ENCODE measurements at regions not wholly inside any gene's neighbourhood (a gene's known extent, or its start where the extent isn't known, plus 50 kb on each side); places are given as distances from the start of the nearest gene placed in this dataset.

DNA sequence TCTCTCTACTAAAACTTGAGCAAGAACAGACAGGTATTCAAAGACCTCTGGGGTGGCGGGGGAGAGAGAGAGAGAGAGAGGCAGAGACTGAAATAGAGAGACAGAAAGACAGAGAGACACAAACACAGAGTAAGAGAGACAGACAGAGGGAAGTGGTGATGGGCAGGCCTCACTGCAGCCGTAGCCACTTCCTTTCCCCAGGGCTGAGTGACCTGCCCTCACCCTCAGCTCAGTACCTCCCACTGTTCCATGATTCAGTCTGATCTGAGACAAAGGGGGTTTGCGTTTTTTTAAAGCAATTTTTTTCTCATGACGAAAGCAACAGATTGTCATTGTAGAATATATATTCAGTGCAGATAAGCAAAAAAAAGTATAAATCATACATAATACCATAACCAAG, 607.9 kb upstream of the B3GAT1 start (continued):
- TF ChIP-seq, protein P1, sequence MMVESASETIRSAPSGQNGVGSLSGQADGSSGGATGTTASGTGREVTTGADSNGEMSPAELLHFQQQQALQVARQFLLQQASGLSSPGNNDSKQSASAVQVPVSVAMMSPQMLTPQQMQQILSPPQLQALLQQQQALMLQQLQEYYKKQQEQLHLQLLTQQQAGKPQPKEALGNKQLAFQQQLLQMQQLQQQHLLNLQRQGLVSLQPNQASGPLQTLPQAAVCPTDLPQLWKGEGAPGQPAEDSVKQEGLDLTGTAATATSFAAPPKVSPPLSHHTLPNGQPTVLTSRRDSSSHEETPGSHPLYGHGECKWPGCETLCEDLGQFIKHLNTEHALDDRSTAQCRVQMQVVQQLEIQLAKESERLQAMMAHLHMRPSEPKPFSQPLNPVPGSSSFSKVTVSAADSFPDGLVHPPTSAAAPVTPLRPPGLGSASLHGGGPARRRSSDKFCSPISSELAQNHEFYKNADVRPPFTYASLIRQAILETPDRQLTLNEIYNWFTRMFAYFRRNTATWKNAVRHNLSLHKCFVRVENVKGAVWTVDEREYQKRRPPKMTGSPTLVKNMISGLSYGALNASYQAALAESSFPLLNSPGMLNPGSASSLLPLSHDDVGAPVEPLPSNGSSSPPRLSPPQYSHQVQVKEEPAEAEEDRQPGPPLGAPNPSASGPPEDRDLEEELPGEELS (CRISPR knock-in tag; IDR thresholded peaks at IDR 0.05): no peak
- TF ChIP-seq SOX15 (CRISPR knock-in tag; IDR thresholded peaks at IDR 0.05) (no peak), GRHL2 (CRISPR knock-in tag; IDR thresholded peaks at IDR 0.05; ENCODE audit: insufficient replicate concordance, severe bottlenecking) (no peak), OVOL2 (CRISPR knock-in tag; IDR thresholded peaks at IDR 0.05; ENCODE audit: borderline replicate concordance) (no peak), ZNF416 (CRISPR knock-in tag; IDR thresholded peaks at IDR 0.05) (no peak), ZNF219 (CRISPR knock-in tag; IDR thresholded peaks at IDR 0.05; ENCODE audit: borderline replicate concordance) (no peak), ZNF396 (CRISPR knock-in tag; IDR thresholded peaks at IDR 0.05; ENCODE audit: borderline replicate concordance) (no peak), CREB1 (CRISPR knock-in tag; IDR thresholded peaks at IDR 0.05) (no peak)
- TF ChIP-seq, protein P2, sequence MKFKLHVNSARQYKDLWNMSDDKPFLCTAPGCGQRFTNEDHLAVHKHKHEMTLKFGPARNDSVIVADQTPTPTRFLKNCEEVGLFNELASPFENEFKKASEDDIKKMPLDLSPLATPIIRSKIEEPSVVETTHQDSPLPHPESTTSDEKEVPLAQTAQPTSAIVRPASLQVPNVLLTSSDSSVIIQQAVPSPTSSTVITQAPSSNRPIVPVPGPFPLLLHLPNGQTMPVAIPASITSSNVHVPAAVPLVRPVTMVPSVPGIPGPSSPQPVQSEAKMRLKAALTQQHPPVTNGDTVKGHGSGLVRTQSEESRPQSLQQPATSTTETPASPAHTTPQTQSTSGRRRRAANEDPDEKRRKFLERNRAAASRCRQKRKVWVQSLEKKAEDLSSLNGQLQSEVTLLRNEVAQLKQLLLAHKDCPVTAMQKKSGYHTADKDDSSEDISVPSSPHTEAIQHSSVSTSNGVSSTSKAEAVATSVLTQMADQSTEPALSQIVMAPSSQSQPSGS (CRISPR knock-in tag; IDR thresholded peaks at IDR 0.05; ENCODE audit: borderline replicate concordance, low read depth): no peak
- TF ChIP-seq, protein P3, sequence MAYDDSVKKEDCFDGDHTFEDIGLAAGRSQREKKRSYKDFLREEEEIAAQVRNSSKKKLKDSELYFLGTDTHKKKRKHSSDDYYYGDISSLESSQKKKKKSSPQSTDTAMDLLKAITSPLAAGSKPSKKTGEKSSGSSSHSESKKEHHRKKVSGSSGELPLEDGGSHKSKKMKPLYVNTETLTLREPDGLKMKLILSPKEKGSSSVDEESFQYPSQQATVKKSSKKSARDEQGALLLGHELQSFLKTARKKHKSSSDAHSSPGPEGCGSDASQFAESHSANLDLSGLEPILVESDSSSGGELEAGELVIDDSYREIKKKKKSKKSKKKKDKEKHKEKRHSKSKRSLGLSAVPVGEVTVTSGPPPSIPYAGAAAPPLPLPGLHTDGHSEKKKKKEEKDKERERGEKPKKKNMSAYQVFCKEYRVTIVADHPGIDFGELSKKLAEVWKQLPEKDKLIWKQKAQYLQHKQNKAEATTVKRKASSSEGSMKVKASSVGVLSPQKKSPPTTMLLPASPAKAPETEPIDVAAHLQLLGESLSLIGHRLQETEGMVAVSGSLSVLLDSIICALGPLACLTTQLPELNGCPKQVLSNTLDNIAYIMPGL (CRISPR knock-in tag; IDR thresholded peaks at IDR 0.05): no peak
- TF ChIP-seq, protein P4, sequence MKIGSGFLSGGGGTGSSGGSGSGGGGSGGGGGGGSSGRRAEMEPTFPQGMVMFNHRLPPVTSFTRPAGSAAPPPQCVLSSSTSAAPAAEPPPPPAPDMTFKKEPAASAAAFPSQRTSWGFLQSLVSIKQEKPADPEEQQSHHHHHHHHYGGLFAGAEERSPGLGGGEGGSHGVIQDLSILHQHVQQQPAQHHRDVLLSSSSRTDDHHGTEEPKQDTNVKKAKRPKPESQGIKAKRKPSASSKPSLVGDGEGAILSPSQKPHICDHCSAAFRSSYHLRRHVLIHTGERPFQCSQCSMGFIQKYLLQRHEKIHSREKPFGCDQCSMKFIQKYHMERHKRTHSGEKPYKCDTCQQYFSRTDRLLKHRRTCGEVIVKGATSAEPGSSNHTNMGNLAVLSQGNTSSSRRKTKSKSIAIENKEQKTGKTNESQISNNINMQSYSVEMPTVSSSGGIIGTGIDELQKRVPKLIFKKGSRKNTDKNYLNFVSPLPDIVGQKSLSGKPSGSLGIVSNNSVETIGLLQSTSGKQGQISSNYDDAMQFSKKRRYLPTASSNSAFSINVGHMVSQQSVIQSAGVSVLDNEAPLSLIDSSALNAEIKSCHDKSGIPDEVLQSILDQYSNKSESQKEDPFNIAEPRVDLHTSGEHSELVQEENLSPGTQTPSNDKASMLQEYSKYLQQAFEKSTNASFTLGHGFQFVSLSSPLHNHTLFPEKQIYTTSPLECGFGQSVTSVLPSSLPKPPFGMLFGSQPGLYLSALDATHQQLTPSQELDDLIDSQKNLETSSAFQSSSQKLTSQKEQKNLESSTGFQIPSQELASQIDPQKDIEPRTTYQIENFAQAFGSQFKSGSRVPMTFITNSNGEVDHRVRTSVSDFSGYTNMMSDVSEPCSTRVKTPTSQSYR (CRISPR knock-in tag; IDR thresholded peaks at IDR 0.05): no peak
- TF ChIP-seq, protein P5, sequence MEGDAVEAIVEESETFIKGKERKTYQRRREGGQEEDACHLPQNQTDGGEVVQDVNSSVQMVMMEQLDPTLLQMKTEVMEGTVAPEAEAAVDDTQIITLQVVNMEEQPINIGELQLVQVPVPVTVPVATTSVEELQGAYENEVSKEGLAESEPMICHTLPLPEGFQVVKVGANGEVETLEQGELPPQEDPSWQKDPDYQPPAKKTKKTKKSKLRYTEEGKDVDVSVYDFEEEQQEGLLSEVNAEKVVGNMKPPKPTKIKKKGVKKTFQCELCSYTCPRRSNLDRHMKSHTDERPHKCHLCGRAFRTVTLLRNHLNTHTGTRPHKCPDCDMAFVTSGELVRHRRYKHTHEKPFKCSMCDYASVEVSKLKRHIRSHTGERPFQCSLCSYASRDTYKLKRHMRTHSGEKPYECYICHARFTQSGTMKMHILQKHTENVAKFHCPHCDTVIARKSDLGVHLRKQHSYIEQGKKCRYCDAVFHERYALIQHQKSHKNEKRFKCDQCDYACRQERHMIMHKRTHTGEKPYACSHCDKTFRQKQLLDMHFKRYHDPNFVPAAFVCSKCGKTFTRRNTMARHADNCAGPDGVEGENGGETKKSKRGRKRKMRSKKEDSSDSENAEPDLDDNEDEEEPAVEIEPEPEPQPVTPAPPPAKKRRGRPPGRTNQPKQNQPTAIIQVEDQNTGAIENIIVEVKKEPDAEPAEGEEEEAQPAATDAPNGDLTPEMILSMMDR (IDR thresholded peaks at IDR 0.05): no peak

DNA sequence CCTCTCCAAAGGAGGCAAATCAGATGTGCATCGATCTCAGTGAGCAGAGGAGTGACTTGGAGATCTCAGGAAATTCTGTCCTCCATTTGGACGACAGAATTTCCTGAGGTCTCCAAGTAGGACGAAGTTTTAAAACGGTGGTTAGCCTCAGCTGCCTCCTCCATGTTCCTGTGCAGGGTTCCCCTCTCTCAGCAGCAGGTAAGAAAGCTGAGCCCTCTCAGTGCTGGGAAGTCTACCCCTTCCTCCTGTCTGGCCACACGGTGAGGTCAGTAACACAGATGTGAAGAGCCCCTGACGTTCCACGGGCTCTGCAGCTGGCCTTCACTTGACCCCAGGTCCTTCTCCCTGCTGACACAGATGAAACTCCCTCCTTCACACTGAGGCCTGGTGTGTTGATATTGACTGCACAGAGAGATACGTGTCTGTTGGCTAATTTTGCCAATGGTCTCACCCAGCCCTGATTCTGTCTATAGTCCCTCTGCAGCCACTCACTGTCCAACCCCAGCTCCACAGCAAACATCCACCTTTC, 607.4 kb upstream of the B3GAT1 start:
- no peak for DNase-seq (ENCODE audit: low spot score)
- no peak for ATAC-seq
- H3K4me1 Mint-ChIP-seq: peaks cover 12% of the 10 kb centered on the region
- no peak overlapping the region for H3K4me3 Mint-ChIP-seq
- H3K27me3 Mint-ChIP-seq (ENCODE audit: low read depth): peaks cover 7% of the 10 kb centered on the region
- peaks cover 34% of the 10 kb centered on the region for H3K9me3 Mint-ChIP-seq
- H3K36me3 Mint-ChIP-seq: peaks cover 20% of the 10 kb centered on the region
- no peak overlapping the region for H3K27ac Mint-ChIP-seq
- ChIA-PET POLR2A (no interaction called here), CTCF (no interaction called here)
- TF ChIP-seq, protein P6, sequence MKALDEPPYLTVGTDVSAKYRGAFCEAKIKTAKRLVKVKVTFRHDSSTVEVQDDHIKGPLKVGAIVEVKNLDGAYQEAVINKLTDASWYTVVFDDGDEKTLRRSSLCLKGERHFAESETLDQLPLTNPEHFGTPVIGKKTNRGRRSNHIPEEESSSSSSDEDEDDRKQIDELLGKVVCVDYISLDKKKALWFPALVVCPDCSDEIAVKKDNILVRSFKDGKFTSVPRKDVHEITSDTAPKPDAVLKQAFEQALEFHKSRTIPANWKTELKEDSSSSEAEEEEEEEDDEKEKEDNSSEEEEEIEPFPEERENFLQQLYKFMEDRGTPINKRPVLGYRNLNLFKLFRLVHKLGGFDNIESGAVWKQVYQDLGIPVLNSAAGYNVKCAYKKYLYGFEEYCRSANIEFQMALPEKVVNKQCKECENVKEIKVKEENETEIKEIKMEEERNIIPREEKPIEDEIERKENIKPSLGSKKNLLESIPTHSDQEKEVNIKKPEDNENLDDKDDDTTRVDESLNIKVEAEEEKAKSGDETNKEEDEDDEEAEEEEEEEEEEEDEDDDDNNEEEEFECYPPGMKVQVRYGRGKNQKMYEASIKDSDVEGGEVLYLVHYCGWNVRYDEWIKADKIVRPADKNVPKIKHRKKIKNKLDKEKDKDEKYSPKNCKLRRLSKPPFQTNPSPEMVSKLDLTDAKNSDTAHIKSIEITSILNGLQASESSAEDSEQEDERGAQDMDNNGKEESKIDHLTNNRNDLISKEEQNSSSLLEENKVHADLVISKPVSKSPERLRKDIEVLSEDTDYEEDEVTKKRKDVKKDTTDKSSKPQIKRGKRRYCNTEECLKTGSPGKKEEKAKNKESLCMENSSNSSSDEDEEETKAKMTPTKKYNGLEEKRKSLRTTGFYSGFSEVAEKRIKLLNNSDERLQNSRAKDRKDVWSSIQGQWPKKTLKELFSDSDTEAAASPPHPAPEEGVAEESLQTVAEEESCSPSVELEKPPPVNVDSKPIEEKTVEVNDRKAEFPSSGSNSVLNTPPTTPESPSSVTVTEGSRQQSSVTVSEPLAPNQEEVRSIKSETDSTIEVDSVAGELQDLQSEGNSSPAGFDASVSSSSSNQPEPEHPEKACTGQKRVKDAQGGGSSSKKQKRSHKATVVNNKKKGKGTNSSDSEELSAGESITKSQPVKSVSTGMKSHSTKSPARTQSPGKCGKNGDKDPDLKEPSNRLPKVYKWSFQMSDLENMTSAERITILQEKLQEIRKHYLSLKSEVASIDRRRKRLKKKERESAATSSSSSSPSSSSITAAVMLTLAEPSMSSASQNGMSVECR (CRISPR knock-in tag; IDR thresholded peaks at IDR 0.05; ENCODE audit: borderline replicate concordance): no peak
- TF ChIP-seq, protein P7, sequence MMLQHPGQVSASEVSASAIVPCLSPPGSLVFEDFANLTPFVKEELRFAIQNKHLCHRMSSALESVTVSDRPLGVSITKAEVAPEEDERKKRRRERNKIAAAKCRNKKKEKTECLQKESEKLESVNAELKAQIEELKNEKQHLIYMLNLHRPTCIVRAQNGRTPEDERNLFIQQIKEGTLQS (CRISPR knock-in tag; conservative IDR thresholded peaks at IDR 0.05): no peak
- TF ChIP-seq, protein P8, sequence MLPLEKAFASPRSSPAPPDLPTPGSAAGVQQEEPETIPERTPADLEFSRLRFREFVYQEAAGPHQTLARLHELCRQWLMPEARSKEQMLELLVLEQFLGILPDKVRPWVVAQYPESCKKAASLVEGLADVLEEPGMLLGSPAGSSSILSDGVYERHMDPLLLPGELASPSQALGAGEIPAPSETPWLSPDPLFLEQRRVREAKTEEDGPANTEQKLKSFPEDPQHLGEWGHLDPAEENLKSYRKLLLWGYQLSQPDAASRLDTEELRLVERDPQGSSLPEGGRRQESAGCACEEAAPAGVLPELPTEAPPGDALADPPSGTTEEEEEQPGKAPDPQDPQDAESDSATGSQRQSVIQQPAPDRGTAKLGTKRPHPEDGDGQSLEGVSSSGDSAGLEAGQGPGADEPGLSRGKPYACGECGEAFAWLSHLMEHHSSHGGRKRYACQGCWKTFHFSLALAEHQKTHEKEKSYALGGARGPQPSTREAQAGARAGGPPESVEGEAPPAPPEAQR (CRISPR knock-in tag; IDR thresholded peaks at IDR 0.05): no peak
- TF ChIP-seq HMGA2 (CRISPR knock-in tag; IDR thresholded peaks at IDR 0.05): no peak
- TF ChIP-seq ZBTB21 (CRISPR knock-in tag; IDR thresholded peaks at IDR 0.05; ENCODE audit: borderline replicate concordance): no peak
- no peak for TF ChIP-seq ZNF121 (CRISPR knock-in tag; IDR thresholded peaks at IDR 0.05)
- TF ChIP-seq NR3C1 (CRISPR knock-in tag; conservative IDR thresholded peaks at IDR 0.05; ENCODE audit: low read depth): no peak

All from WTC11 (cell line).